Kidney (tissue), 13 donors: ENCODE measurements at regions not wholly inside any gene's neighbourhood (a gene's known extent, or its start where the extent isn't known, plus 50 kb on each side); places are given as distances from the start of the nearest gene placed in this dataset.

Experiments
- DNase-seq, 5 donors: peaks; one replicate each; pipeline ENCODE4 v3.0.0-alpha.2; 2013 to 2020
- FAIRE-seq: peaks from 2 replicates; lab custom pipeline; 2012; peaks lifted over from hg19 to GRCh38; lab: Jason Lieb, UNC
- H3K27ac ChIP-seq, 2 donors: one replicate each; pipeline ENCODE4 v1.7.0; 2013; ENCODE audit warnings: low read depth in 2 of 2, low read length in 2 of 2, inconsistent platforms in 1 of 2
- H3K27me3 ChIP-seq: one replicate; pipeline ENCODE4 v1.7.1; 2013; ENCODE audit warnings: low read length, inconsistent platforms; ENCODE audit not compliant: control insufficient read depth, insufficient read depth
- H3K36me3 ChIP-seq, 3 donors: one replicate each; pipeline versions ENCODE4 v1.7.0 to v1.7.1; 2013; ENCODE audit warnings: low read length in 3 of 3, control low read depth in 1 of 3, inconsistent platforms in 1 of 3; ENCODE audit not compliant: insufficient read depth in 3 of 3, control insufficient read depth in 2 of 3
- H3K4me1 ChIP-seq, 3 donors: one replicate each; pipeline versions ENCODE4 v1.7.0 to v1.7.1; 2013; ENCODE audit warnings: low read length in 3 of 3, inconsistent platforms in 1 of 3, low read depth in 1 of 3; ENCODE audit not compliant: control insufficient read depth in 2 of 3, insufficient read depth in 2 of 3
- H3K4me3 ChIP-seq, 3 donors: one replicate each; pipeline versions ENCODE4 v1.7.0 to v1.8.1; 2013; ENCODE audit warnings: low read length in 3 of 3, control low read depth in 1 of 3, inconsistent platforms in 1 of 3
- H3K9ac ChIP-seq, 3 donors: one replicate each; pipeline versions ENCODE4 v1.7.0 to v1.7.1; 2013; ENCODE audit warnings: low read length in 3 of 3, control low read depth in 1 of 3, inconsistent platforms in 1 of 3
- H3K9me3 ChIP-seq, 3 donors: one replicate each; pipeline versions ENCODE4 v1.7.0 to v1.7.1; 2013; ENCODE audit warnings: low read length in 3 of 3, control low read depth in 1 of 3, inconsistent platforms in 1 of 3; ENCODE audit not compliant: control insufficient read depth in 2 of 3, insufficient read depth in 1 of 3
- CTCF ChIP-seq: IDR thresholded peaks from 3 replicates; pipeline ENCODE4 v1.5.1; 2012; ENCODE audit warnings: mild to moderate bottlenecking, moderate library complexity, borderline replicate concordance; ENCODE audit not compliant: insufficient read depth; ENCODE audit errors: extremely low read depth
- intact Hi-C: fragments of 100-400 bp; cut with DNase I; formaldehyde crosslinking; loops from one replicate; pipeline ENCODE4 v1.11.1; 2022
- donor health status: control.
- donor health status: control.
- donor health status: control.
- donor health status: control.
- donor health status: control.
- donor health status: DM: yes; HTN: yes; CAD: no.
- donor health status: Normal renal cell carcinoma (clear cell type).

- DNase-seq (peak in 2 of 5 donors; percentile 21 to 28), FAIRE-seq (no peak)
- no peak overlapping the region for H3K9ac ChIP-seq
- no peak overlapping the region for H3K27ac ChIP-seq
- H3K4me1 ChIP-seq, result no peaks in the 10 kb centered on the region
- no peaks in the 10 kb centered on the region for H3K36me3 ChIP-seq
- no peak for TF ChIP-seq CTCF
- intact Hi-C loops, result no loop called here
- H3K27me3 ChIP-seq, result no peaks in the 10 kb centered on the region
- H3K4me3 ChIP-seq, result no peak overlapping the region
- H3K9me3 ChIP-seq, result no peaks in the 10 kb centered on the region
These were observed 60.8 kb upstream of the ARHGEF26 start for GRCh38 chr3:154060238-154061000.

DNA sequence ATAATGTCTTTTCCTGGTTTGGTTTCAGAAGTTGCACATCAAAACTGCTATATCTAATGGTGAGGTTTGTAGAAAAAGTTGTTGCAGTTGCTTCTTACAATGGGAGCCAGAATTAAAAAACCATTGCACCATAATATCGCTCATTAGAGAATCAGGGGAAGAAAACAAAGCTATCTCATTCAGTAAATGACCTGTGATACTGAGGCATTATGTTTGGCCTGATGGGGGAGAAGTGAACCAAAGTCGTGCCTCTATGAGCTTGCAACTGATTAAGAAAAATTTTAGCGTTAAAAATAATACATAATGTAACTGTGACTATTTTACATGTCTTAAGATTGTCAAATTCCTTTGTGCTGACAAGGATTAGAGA is 60.2 kb upstream of the ARHGEF26 start:
- Histone ChIP-seq H3K4me1 (no peaks in the 10 kb centered on the region), H3K9me3 (no peaks in the 10 kb centered on the region), H3K9ac (no peak overlapping the region), H3K4me3 (no peak overlapping the region), H3K27ac (no peak overlapping the region), H3K27me3 (no peaks in the 10 kb centered on the region), H3K36me3 (no peaks in the 10 kb centered on the region)
- FAIRE-seq, result no peak
- intact Hi-C loops, result no loop called here
- no peak for DNase-seq
- TF ChIP-seq CTCF, result no peak

- Histone ChIP-seq H3K4me1 (no peaks in the 10 kb centered on the region), H3K4me3 (no peak overlapping the region), H3K9me3 (no peaks in the 10 kb centered on the region), H3K27me3 (no peaks in the 10 kb centered on the region), H3K9ac (no peak overlapping the region), H3K36me3 (no peaks in the 10 kb centered on the region), H3K27ac (no peak overlapping the region)
- no peak for DNase-seq
- intact Hi-C loops, result no loop called here
- no peak for TF ChIP-seq CTCF
- FAIRE-seq, result no peak
These were observed 58.7 kb upstream of the ARHGEF26 start for GRCh38 chr3:154062513-154062912.

DNA sequence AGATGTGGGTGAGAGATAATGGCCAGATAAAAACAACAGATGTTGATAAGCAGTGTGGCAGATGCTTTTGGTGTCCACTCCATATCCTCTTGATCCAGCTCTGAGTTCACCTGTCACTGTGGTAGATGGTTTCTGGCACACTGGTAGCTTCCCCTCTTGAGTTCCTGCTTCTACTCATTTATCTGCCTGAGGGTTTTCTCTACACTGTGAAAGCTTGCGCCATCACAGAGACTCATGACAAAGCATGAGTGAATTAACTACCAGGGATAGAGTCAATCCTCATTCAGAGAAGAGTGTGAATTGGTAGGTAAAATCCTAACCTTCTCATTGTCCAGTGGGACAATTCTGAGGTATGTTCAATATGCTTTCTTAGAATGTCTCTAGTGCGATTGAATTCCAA is 50.0 kb upstream of the ARHGEF26 start:
- no peak overlapping the region for H3K27ac ChIP-seq
- no peaks in the 10 kb centered on the region for H3K36me3 ChIP-seq
- no peaks in the 10 kb centered on the region for H3K4me1 ChIP-seq
- H3K9me3 ChIP-seq, result no peaks in the 10 kb centered on the region
- no peak overlapping the region for H3K4me3 ChIP-seq
- no peak for TF ChIP-seq CTCF
- no peak for DNase-seq
- intact Hi-C loops, result no loop called here
- no peak for FAIRE-seq
- H3K9ac ChIP-seq, result no peak overlapping the region
- H3K27me3 ChIP-seq, result no peaks in the 10 kb centered on the region
